PC-9 (cell line): ENCODE measurements at regions not wholly inside any gene's neighbourhood (a gene's known extent, or its start where the extent isn't known, plus 50 kb on each side); places are given as distances from the start of the nearest gene placed in this dataset.

Experiments
- CTCF ChIP-seq: fragments of 200-600 bp; sonication (generic); conservative IDR thresholded peaks from 2 replicates; pipeline ENCODE4 v1.6.1; 2017; ENCODE audit warnings: mixed run types, antibody characterized with exemption, mild to moderate bottlenecking, moderate library complexity
- EZH2 ChIP-seq: fragments of 200-600 bp; sonication (generic); IDR thresholded peaks from 2 replicates; pipeline ENCODE4 v1.8.0; 2017; ENCODE audit warnings: antibody characterized with exemption, low read depth

DNA sequence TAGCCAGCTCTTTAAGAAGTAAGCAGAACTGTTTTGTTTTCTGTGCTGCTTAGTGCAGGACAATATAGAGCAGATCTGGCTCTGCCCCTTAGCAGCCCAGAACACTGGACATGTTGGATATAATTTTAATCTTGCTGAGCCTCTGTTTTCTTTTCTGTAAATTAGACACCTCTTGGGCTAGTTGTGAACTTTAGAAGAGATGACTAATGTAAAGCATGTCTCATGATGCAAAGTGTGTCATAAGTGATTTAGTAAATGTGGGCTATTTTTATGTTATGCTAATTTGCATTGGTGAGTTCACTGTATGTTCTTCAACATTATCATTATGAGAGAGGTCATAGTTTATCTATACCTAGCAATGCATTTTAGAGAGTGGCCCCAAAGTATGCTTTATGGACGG lies 156.1 kb upstream of the ADAMTSL1 start:
- no peak for TF ChIP-seq CTCF
- no peak for TF ChIP-seq EZH2
